HG03135 (cell line): ENCODE measurements at regions not wholly inside any gene's neighbourhood (a gene's known extent, or its start where the extent isn't known, plus 50 kb on each side); places are given as distances from the start of the nearest gene placed in this dataset.
"Not testable (repeated sequence)": the region's sequence is repeated elsewhere in the genome, so short reads cannot be mapped to it uniquely, and the experiment has no call there.

Experiments
- ATAC-seq: cut with Tn5 transposase; IDR thresholded peaks from one replicate; pipeline ENCODE4 v1.9.1; 2021; ENCODE audit warnings: mild to moderate bottlenecking, moderate library complexity; ENCODE audit not compliant: unreplicated experiment

DNA sequence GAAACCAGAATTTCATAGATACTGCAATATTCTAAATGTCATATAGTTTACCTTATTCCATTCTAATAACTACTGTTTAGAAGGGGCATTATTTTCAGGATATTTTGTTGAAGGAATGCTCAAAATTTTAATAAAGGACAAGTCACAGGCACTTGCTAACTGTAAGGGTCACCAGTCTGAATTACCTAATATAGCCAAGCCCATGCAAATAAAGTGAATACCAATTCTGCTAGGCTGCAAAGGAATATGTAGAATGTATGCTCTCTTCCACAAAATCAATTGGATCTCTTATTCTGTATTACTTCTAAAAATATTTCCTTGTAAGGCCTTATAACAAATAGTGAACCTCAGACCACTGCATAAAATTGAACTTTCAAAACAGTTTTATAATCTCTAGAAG is 52.3 kb upstream of the FAT4 start:
- no peak for ATAC-seq

DNA sequence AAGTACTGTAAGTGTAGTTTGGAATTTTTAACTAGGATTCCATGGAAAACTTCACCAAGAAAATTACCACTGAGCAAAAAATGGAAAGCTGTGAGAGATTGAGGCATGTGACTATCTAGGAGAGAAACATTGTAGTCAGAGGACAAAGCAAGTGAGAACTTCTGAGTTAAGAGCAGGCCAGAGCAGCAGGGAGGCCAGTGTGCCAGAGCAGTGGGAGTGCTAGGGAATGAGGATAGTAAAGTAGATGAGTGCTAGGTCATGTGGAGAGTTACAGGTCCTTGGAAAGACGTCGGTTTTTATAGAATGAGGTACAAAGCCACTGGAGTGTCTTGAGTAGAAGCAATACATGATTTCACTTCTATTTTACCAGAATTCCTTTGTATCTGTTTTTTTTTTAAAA is 52.7 kb upstream of the FAT4 start:
- no peak for ATAC-seq

DNA sequence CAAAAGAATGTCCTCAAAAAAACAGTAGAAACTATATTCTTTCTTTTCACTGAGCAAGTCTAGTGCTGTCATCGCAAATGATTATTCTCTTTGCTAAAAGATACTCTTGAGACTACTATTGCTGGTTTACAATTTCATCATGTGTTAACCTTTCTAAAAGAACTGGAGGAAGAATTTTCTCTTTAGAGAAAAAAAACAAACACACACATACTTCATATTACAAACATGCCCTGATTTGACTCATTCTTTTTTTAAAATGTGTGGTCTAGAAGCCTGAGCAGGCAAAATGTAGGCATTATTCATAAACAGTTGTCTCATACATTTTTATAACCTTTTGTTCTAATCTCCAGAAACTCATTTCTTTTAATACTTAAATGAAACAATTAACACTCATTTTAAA is 60.6 kb upstream of the FAT4 start:
- ATAC-seq, result no peak

DNA sequence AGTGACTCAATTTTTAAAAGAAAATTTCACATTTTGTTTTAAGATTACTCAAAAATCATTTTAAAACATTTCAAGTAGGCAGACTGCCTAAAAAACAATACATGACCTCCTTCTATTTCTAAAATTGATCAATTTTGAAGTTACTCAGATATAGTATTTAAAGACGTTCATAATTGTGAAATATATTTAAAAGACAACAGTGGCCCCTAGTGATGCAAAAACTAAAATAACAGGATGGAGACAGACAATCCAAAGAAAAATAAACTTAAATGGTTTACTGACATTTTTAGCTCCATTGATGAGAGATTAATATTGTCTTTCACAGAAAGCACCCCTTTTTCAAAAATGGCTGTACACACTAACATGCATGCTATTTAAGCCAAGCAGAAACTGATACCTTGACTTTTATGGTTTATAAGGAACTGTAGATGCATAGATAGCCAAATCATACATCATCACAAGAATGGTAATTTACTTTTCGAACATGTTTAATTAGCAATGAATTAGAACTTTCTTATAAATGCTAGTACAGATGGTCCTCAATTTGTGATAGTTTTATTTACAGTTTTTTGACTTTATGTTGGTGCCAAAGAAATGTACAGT is 69.8 kb upstream of the FAT4 start:
- no peak for ATAC-seq

DNA sequence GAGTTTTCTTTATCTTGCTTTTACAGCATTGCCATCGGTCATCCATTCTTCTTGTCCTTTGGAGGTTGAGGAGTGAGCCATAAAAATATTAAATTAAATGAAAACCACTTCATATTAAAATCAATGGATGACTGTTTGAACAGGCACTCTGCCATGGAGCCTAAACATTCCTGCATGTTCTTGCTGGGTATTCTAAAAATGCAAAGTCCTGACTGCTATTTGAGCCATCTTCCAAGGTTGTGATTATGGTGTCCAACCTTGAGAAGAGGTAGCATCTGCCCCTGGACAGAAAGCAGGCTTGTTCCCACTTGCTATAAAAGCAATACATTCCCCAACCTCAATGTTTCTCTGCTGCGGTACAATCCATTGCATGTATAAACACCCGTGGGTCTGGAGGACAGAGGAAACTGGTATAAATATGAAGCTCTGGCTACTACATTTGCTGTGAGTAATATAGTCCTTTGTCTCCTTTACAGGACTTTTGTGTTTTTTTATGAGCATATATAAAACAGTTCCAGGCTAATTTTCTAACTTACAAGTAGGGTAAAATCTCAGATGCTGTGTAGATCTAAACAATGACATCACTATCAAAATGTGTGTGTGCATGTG is 70.9 kb upstream of the FAT4 start:
- no peak for ATAC-seq

DNA sequence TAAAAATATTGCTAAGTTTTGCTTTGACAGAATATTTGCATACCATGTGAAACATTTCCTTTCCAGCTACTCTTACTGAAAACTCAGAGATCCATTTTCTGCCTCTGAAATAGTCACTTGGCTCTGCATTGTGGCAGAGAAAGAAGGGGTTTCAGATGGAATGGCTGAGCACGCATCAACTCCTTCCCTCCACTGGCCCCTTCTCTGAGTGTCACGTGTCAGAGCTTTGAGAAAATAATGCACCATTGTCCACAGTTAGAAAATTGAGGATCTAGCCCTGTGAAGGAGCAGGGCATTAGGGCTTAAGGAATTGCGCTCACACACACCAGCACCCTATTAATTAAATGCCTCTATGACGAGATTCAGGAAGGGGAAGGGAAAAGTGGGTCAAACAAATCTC is 78.8 kb upstream of the FAT4 start:
- ATAC-seq, result no peak

DNA sequence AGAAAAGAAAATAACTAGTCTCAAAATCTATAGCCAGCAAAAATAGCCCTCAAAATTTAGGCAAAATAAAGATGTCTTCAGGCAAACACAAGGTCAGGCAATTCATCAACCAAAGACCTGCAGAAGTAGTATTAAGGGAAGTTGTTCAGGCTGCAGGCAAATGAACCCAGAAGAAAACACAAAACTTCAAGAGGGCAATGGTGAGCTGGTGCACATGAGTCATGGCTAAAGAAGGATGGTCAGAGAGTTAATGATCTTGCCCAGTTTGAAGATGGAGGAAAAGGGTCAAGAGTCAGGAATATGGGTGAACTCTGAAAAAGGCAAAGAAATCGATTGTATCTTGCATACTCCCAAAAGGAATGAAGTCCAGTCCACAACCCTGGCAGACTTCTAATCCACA is 83.1 kb upstream of the FAT4 start:
- ATAC-seq, result no peak

DNA sequence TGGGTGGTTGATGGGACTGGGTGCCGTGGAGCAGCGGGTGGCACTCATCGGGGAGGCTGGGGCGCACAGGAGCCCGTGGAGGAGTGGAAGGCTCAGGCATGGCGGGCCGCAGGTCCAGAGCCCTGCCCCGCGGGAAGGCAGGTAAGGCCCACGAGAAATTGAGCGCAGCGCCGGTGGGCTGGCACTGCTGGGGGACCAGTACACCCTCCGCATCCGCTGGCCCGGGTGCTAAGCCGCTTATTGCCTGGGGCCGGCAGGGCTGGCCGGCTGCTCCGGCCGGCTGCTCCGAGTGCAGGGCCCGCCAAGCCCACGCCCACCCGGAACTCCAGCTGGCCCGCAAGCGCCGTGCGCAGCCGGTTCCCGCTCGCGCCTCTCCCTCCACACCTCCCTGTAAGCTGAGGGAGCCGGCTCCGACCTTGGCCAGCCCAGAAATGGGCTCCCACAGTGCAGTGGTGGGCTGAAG is 85.1 kb upstream of the FAT4 start:
- no peak for ATAC-seq

- no peak for ATAC-seq
These were observed 88.9 kb upstream of the FAT4 start for GRCh38 chr4:125225806-125226205.

DNA sequence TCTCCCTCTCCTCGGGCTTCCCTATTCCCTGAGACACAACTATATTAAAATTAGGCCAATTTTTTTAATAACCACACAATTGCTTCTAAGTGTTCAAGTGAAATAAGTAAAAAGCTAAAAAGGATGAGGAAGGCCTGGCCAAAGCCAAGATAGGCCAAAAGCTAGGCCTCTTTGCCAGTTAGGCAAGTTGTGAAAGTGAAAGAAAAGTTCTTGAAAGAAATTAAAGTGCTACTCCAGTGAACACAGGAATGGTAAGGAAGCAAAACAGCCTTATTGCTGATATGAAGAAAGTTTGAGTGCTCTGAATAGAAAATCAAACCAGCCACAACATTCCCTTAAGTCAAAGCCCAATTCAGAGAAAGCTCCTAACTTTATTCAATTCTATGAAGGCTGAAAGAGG is 114.2 kb upstream of the FAT4 start:
- ATAC-seq, result no peak

GRCh38 chr4:125198916-125199315 is 115.8 kb upstream of the FAT4 start:
- no peak for ATAC-seq

- ATAC-seq, result not testable (repeated sequence)
These were observed 122.8 kb upstream of the FAT4 start for GRCh38 chr4:125191874-125192459.

DNA sequence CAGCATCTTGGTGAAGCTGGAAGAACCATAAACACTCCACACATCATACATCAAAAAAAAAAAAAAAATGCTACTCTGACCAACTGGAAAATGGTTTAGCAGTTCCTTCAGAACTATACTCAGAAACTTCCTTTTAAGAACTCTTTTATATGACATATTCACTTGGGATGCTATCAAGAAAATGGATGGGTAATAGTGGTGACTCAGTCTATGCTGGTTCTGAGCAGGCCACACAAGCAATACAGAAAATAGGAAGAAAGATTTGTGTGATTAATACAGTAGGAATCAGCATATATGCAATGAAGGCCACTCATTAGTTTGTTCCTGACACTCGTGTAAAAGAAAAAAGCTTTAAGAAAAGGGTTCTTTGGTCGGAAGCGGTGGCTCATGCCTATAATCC is 123.5 kb upstream of the FAT4 start:
- no peak for ATAC-seq

DNA sequence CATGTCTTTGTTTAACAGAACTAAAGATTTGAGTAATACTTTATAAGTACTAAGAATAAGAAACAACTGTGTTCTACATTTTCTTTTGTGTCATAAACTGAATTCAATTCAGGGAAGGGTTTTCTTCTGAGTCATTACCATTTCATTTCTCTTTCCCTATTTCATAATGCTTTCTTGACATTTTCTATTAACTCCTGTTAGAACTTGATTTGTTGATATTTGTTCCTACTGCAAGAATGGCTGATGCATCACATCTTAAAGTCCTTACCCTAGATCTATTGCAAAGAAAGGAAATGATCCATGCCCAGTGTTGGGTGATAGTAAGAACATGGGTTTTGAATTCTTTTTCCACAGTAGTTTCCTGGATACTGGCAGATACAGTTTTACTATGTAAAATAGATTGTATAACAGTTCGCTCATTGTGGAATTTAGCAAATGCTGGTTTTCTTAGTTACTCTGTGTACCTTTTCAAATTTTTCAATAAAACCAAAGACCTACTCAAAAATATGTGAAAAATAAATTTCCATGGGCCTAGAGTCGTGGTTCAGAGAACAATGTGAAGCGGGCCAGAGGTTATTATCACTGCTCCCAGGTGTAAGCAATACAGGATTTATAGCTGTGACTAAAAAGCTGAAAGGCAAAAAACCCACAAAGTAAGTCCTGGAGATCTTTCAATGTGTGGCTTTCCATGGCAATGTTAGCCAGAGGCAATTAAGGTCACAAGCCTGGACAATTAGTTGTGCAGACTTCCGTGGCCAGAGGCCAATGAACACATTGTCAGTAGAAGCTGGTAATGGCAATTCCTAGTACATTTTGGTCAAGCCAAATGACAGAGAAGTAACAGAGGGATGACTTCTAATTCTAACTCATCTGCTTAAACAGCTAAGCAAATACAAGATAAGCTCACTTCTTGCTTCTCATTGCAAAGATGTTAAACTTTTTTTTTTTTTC is 127.3 kb upstream of the FAT4 start:
- ATAC-seq, result no peak

DNA sequence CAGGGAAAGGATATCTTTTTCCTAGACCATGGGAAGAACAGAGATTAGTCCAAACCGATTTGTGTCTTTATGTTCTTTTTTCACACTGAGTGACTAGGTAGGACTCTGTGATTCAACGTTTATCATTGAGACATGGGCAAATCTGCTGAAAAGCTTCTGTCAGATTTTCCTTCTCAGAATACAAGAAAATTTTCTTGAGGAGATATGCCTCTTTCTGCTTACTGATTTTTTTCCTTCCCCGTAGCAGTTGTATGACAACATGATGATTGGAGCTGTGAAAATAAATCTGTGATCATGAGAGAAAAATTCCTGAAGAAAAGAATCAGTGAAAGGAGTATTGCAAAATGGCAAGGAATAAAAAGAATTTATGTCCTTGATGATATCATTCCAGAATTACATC is 130.6 kb upstream of the FAT4 start:
- no peak for ATAC-seq

GRCh38 chr4:125181804-125182203 is 133.0 kb upstream of the FAT4 start:
- ATAC-seq, result no peak

DNA sequence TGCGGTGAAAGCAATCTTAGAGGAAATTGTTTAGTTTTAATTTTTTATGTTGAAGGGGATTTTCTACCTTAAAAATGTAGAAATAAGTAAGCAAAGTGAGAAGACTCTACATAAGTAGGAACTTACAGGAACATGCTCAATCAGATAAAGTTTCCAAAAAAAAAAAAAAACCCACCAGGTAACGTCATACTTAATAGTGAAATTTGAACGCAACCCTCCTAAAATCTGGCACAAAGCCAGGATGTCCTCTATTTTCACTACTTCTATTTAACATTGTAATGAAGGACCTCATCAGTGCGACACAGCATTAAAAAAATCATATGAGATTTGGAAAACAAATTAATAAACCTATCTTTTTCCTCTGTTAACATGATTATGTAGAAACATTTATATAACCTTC is 135.0 kb upstream of the FAT4 start:
- no peak for ATAC-seq

DNA sequence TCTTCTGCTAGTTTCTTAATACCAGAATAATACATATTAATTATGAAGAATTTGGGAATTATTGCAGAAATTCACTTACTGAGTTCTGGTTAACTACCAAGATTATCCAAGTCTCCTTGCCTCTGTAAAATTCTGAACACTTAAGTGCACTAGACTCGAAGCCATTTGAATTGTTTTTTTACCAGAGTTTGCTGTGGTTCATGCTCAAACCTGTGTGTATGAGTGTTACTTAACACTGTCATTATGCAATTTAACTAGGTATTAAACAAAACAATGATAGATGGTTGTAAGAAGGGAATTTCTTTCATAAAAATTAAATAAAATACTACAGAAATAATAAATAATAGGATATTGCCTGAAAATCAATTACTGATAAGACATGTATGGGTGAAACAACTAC is 145.6 kb upstream of the FAT4 start:
- ATAC-seq, result no peak

DNA sequence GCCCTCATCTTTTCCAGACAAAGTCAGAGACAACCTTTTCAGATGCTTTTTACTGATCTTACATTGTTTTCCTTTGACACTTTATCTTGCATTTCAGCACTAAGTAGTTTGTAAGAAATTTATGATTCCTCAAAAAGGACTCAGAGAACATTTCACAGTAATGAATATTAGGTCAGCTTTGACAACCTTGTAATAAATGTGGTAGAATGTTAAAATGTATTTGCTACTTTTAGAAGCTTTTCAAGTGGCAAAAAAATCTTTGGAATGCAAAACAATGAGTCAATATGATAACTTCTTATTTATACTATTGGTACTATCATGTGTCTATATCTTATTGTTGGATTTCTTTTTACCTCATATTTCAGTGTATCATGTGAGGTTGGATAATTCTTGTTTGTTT is 146.2 kb upstream of the FAT4 start:
- ATAC-seq, result no peak

DNA sequence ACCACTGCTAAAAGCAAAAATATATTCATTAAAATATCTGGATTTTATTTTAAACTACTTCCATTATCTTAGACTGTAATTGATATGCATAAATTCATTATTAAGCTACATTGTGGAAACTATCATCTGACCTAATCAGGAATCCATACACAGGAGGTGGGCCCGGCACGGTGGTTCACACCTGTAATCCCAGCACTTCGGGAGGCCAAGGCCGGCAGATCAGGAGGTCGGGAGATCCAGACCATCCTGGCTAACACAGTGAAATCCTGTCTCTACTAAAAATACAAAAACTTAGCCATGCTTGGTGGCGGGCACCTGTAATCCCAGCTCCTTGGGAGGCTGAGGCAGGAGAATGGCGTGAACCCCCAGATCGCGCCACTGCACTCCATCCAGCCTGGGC is 148.7 kb upstream of the FAT4 start:
- ATAC-seq, result not testable (repeated sequence)

- ATAC-seq, result no peak
These were observed 155.8 kb upstream of the FAT4 start for GRCh38 chr4:125159001-125159400.

GRCh38 chr4:125155251-125155650 is 159.5 kb upstream of the FAT4 start:
- no peak for ATAC-seq
